ENCODE measurements at regions not wholly inside any gene's neighbourhood (a gene's known extent, or its start where the extent isn't known, plus 50 kb on each side); places are given as distances from the start of the nearest gene placed in this dataset.

- TF ChIP-seq, protein P1, sequence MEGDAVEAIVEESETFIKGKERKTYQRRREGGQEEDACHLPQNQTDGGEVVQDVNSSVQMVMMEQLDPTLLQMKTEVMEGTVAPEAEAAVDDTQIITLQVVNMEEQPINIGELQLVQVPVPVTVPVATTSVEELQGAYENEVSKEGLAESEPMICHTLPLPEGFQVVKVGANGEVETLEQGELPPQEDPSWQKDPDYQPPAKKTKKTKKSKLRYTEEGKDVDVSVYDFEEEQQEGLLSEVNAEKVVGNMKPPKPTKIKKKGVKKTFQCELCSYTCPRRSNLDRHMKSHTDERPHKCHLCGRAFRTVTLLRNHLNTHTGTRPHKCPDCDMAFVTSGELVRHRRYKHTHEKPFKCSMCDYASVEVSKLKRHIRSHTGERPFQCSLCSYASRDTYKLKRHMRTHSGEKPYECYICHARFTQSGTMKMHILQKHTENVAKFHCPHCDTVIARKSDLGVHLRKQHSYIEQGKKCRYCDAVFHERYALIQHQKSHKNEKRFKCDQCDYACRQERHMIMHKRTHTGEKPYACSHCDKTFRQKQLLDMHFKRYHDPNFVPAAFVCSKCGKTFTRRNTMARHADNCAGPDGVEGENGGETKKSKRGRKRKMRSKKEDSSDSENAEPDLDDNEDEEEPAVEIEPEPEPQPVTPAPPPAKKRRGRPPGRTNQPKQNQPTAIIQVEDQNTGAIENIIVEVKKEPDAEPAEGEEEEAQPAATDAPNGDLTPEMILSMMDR (IDR thresholded peaks at IDR 0.05): no peak
- TF ChIP-seq POLR2A (IDR thresholded peaks at IDR 0.05): no peak
These were observed 276.6 kb upstream of the TCERG1L start for GRCh38 chr10:131587976-131588680.

Data from testis (tissue), 2 donors.